NCI-H1417 treated with DMSO at 0.1 percent for 48 hours (cell line): ENCODE measurements at regions not wholly inside any gene's neighbourhood (a gene's known extent, or its start where the extent isn't known, plus 50 kb on each side); places are given as distances from the start of the nearest gene placed in this dataset.

ENCODE experiments used
- DNase-seq: peaks from one replicate; lab custom pipeline; 2025; lab: John Stamatoyannopoulos, UW

DNA sequence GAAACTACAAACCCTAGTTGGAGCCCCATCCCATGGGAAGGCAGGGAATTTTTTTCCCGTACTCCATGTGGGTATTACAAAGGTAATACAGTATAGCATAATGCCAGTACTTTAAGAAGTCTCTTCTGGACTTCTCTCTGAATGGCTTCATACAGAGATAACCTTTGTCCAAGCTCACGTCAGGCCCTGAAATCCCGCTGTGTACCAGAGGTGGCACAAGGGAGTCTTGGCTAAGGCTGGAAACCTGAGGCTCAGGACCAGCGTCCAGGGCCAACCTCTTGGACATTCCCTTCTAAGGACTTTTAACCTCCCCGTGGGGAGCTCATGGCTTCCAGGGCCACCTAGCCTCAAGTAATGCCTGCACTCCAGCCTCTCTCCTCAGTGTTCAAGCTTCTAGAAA is 338.9 kb upstream of the FAM241A start:
- DNase-seq: no peak

- no peak for DNase-seq
These were observed 337.7 kb upstream of the FAM241A start for GRCh38 chr4:111807576-111807975.

DNA sequence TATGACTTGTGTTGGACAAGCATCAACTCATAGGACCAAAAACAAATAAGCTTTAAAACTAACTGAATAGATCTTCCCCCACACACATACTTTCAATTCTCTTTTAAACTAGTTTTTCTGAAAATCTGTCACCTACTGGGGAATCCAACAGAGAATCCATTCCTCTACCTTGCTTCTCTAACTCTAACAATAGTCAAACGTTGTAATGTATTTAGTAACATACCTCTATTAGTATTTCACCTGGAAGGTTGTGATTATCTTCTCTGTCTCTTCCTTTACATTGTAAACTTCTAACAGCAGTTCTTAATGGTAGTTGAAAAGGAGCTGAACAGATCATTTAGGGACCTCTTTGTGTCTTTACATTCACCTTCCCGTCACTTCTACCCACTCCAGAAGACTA is 337.1 kb upstream of the FAM241A start:
- no peak for DNase-seq

DNA sequence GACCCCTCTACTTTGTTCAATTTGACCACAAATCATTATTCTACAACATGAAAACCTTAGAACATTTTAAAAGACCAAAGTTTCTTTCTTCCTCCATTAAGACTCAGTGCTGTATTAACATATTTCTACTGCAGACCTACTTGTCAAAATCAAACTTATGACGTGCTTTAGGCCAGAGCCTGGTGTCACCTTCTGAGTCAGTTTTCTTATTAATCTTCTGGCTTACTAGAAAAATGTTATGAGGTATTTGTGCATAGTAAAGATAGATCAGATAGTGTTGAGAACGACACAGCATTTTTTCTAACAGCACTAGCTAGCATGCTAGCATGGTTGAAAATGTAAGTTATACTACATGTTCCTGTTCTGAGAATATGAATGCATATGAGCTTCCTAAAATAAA is 333.6 kb upstream of the FAM241A start:
- DNase-seq: no peak

GRCh38 chr4:111812114-111812513 is 333.1 kb upstream of the FAM241A start:
- DNase-seq: peak; percentile 40

DNA sequence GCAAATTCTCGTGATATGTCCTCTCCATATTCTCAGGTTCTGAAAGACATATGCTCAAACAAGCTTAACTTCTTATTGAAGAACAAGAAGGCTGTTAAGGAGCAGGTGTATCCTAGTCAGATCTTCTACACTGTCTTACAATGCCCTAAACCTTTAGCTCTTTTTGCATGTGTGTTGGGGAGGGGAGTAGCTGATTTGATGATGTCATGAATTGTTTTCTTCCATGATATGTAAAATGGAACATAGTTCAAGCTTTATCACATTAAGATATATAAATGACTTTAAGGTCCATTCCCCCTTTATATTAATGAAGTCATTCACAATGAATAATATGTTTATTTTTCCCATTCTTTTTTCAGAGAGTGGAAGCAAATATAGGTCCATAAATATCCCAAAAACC is 332.5 kb upstream of the FAM241A start:
- no peak for DNase-seq

GRCh38 chr4:111813555-111814140 is 331.6 kb upstream of the FAM241A start:
- DNase-seq: no peak

GRCh38 chr4:111814961-111815360 is 330.3 kb upstream of the FAM241A start:
- DNase-seq: no peak

DNA sequence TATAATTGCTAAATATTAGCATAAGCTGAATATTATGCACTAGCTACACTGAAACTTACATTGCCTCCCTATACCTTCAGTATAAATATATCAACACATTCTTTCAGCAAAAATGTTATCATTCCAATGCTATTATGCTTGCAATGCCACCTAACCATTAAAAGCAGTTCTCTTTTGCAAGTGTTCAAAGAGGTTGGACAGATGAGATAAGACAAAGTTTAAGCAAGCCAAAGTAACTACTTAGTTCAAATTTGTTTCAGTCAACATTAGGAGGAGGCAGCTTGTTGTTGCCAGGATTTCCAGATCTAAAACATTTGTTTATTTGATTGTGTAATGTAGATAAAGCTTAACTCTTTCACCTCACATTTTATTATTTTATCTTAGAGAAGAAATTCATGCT is 323.9 kb upstream of the FAM241A start:
- no peak for DNase-seq

GRCh38 chr4:111836601-111837000 is 308.7 kb upstream of the FAM241A start:
- DNase-seq: no peak

GRCh38 chr4:111837761-111838160 is 307.5 kb upstream of the FAM241A start:
- no peak for DNase-seq

- DNase-seq: no peak
These were observed 306.8 kb upstream of the FAM241A start for GRCh38 chr4:111838406-111838930.

DNA sequence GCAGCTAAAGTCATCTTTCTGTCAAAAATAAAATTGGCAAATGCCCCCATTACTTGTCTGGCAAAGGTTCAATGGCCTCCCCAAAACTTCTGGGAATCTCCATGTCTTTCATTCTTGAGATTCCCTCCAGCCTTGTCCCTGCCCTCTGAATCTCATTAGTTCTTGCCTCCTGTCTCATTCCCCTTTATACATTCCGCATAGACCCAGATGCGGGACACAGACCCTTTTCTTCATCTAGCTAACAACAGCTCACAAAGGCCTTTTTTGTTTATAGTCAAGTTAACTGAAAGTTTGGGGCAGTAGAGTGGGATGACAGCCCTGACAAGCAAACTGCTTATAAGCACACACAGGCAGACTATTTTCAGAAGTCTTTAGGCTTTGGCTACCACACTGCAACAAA is 306.1 kb upstream of the FAM241A start:
- DNase-seq: no peak

DNA sequence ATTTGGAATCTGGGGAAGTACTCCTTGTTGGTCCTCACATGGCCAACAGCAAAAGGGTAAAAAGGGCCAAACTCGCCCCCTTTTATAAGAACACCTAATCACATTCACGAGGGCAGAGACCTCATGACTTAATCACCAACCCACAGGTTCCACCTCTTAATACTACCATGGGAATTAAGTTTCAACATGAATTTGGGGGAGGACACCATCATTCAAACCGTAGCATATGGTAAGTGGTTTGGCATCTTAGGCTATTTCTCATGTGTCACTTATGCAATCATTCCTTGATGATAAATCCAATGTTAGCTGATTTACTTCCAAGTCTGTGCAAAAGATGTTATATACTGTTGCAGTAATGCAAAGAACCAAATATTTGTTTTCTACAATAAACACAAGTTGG is 302.9 kb upstream of the FAM241A start:
- DNase-seq: no peak

- DNase-seq: no peak
These were observed 297.8 kb upstream of the FAM241A start for GRCh38 chr4:111847296-111848008.

DNA sequence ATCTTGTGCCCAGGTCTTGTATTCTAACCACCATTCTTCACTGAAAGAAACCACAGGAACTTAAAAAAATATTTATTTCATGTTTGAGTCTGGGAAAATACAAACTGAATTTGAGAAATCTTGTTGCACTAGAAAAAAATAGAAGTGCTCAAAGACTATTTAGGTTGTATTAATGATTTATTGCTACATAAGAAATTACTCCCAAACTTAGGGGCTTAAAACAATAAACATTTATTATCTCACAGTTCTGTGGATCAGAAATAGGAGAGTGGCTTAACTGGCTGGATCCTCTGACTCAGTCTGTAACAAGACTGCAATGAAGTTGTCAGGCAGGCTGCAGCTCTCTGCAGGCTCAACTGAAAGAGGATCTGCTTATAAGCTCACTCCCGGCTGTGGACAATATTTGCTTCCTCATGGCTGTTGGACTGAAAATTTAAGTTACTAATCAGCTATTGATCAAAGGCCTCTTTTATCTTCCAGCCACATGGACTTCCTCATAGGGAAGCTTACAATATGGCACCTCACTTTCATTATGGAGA is 295.4 kb upstream of the FAM241A start:
- no peak for DNase-seq

- peak; percentile 49 for DNase-seq
These were observed 290.7 kb upstream of the FAM241A start for GRCh38 chr4:111854494-111855087.

- DNase-seq: no peak
These were observed 289.9 kb upstream of the FAM241A start for GRCh38 chr4:111855308-111855707.

- DNase-seq: no peak
These were observed 281.2 kb upstream of the FAM241A start for GRCh38 chr4:111864066-111864465.

GRCh38 chr4:111869339-111869738 is 275.9 kb upstream of the FAM241A start:
- no peak for DNase-seq

- DNase-seq: no peak
These were observed 273.5 kb upstream of the FAM241A start for GRCh38 chr4:111871802-111872201.

- DNase-seq: no peak
These were observed 271.5 kb upstream of the FAM241A start for GRCh38 chr4:111873801-111874200.

GRCh38 chr4:111879539-111879938 is 265.7 kb upstream of the FAM241A start:
- peak; percentile 81 for DNase-seq
